SK-N-SH treated with all-trans-retinoic acid at 6 μM for 48 hours (cell line): ENCODE measurements at regions not wholly inside any gene's neighbourhood (a gene's known extent, or its start where the extent isn't known, plus 50 kb on each side); places are given as distances from the start of the nearest gene placed in this dataset.

ENCODE experiments used
- GLIS3 ChIP-seq: fragments of 250-450 bp; sonication (Bioruptor Pico); IDR thresholded peaks from 2 replicates; pipeline ENCODE4 v1.5.0; 2020; ENCODE audit warnings: mild to moderate bottlenecking, moderate library complexity
- OSR1 ChIP-seq: fragments of 250-450 bp; sonication (Bioruptor Pico); IDR thresholded peaks from 2 replicates; pipeline ENCODE4 v1.8.0; 2022; ENCODE audit warnings: moderate library complexity, mild to moderate bottlenecking, inconsistent platforms
- RARB ChIP-seq: fragments of 250-450 bp; sonication (Bioruptor Pico); IDR thresholded peaks from 2 replicates; pipeline ENCODE4 v1.8.0; 2021; ENCODE audit warnings: mild to moderate bottlenecking, moderate library complexity
- TF ChIP-seq, protein P1 (sequence below): fragments of 250-450 bp; sonication (Bioruptor Pico); IDR thresholded peaks from 2 replicates; pipeline ENCODE4 v1.8.0; 2020; ENCODE audit warnings: mild to moderate bottlenecking, moderate library complexity, borderline replicate concordance

DNA sequence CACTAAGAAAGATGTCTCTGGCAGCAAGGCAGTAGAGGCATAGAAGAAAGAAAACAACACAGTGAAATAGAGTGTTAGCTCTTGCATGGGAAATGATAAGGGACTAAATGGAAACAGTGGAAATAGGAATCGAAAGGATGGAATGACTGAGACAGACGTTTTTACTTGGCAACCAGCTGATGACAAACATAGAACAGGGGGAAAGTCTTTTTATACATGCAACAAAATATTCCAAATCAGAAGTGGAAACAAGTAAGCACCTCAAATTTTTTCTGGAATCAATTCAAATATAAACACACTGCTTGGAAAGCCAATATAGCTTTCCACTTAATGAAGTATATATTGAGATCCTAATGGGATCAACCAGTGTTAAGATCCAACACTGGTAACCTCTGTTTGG lies 110.2 kb downstream of the MZT1 start:
- TF ChIP-seq GLIS3 (CRISPR knock-in tag) (no peak), OSR1 (CRISPR knock-in tag) (no peak), RARB (CRISPR knock-in tag) (no peak)
- TF ChIP-seq, protein P1, sequence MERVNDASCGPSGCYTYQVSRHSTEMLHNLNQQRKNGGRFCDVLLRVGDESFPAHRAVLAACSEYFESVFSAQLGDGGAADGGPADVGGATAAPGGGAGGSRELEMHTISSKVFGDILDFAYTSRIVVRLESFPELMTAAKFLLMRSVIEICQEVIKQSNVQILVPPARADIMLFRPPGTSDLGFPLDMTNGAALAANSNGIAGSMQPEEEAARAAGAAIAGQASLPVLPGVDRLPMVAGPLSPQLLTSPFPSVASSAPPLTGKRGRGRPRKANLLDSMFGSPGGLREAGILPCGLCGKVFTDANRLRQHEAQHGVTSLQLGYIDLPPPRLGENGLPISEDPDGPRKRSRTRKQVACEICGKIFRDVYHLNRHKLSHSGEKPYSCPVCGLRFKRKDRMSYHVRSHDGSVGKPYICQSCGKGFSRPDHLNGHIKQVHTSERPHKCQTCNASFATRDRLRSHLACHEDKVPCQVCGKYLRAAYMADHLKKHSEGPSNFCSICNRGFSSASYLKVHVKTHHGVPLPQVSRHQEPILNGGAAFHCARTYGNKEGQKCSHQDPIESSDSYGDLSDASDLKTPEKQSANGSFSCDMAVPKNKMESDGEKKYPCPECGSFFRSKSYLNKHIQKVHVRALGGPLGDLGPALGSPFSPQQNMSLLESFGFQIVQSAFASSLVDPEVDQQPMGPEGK = no peak
